H1 (cell line): ENCODE measurements at regions not wholly inside any gene's neighbourhood (a gene's known extent, or its start where the extent isn't known, plus 50 kb on each side); places are given as distances from the start of the nearest gene placed in this dataset.

ENCODE experiments used
- CTCF ChIA-PET: fragments of 300-600 bp; sonication (Branson Sonifier 250); formaldehyde crosslinking; loops from one replicate; lab custom pipeline; 2021; ENCODE audit not compliant: partially characterized antibody; lab: Charles Lee
- POLR2A ChIA-PET: fragments of 300-600 bp; sonication (Branson Sonifier 250); formaldehyde crosslinking; loops from one replicate; lab custom pipeline; 2021; ENCODE audit warnings: inconsistent platforms; ENCODE audit not compliant: partially characterized antibody; lab: Charles Lee
- DNase-seq, 2 experiments: peaks; one replicate each; pipeline versions ENCODE4 v3.0.0 to v3.0.0-alpha.2; 2010 to 2022; ENCODE audit warnings: low spot score in 2 of 2, low read depth in 1 of 2, mixed read lengths in 1 of 2
- FAIRE-seq: peaks from 2 replicates; lab custom pipeline; 2011; peaks lifted over from hg19 to GRCh38; lab: Jason Lieb, UNC
- H2AFZ ChIP-seq: 2 replicates; pipeline ENCODE4 v1.8.1; 2012; ENCODE audit warnings: low read length, inconsistent platforms
- H2AK5ac ChIP-seq: 2 replicates; pipeline ENCODE4 v1.6.1; 2013; ENCODE audit warnings: low read depth, low read length
- H2BK120ac ChIP-seq: replicated peaks from 2 replicates; pipeline ENCODE3; 2013; ENCODE audit warnings: low read depth, low read length, inconsistent platforms
- H2BK12ac ChIP-seq: 2 replicates; pipeline ENCODE4 v1.6.1; 2013; ENCODE audit warnings: low read depth, low read length
- H2BK15ac ChIP-seq: 2 replicates; pipeline ENCODE4 v1.6.1; 2013; ENCODE audit warnings: low read length
- H2BK20ac ChIP-seq: 2 replicates; pipeline ENCODE4 v1.6.1; 2013; ENCODE audit warnings: low read length
- H2BK5ac ChIP-seq: 2 replicates; pipeline ENCODE4 v1.6.1; 2013; ENCODE audit warnings: low read depth, low read length
- H3K14ac ChIP-seq: 2 replicates; pipeline ENCODE4 v1.6.1; 2013; ENCODE audit warnings: inconsistent platforms; ENCODE audit not compliant: insufficient read length
- H3K18ac ChIP-seq: 2 replicates; pipeline ENCODE4 v1.6.1; 2013; ENCODE audit warnings: low read length; ENCODE audit errors: extremely low read depth
- H3K23ac ChIP-seq: 2 replicates; pipeline ENCODE4 v1.6.1; 2013; ENCODE audit warnings: inconsistent platforms; ENCODE audit not compliant: insufficient read length
- H3K23me2 ChIP-seq: 2 replicates; pipeline ENCODE4 v1.6.1; 2013; ENCODE audit warnings: low read depth, low read length
- H3K27ac ChIP-seq: 2 replicates; pipeline ENCODE4 v1.6.1; 2011; ENCODE audit warnings: low read depth, low read length, inconsistent platforms
- H3K27me3 ChIP-seq, 4 experiments: replicated peaks in 1 of 4; 1 replicate in 1 of 4; 2 replicates in 3 of 4; pipeline versions ENCODE4 v1.6.1 to v1.8.1; 2011 to 2013; ENCODE audit warnings: low read length in 3 of 4, mild to moderate bottlenecking in 3 of 4, inconsistent platforms in 2 of 4, mixed read lengths in 2 of 4, moderate library complexity in 1 of 4; ENCODE audit not compliant: control insufficient read depth in 3 of 4, insufficient read depth in 3 of 4; ENCODE audit errors: extremely low read depth in 1 of 4
- H3K36me3 ChIP-seq, 4 experiments: 2 replicates each; pipeline versions ENCODE4 v1.6.1 to v1.8.1; 2011 to 2013; ENCODE audit warnings: mild to moderate bottlenecking in 4 of 4, low read length in 3 of 4, moderate library complexity in 2 of 4, control low read depth in 1 of 4, inconsistent platforms in 1 of 4; ENCODE audit not compliant: insufficient read depth in 4 of 4, control insufficient read depth in 2 of 4
- H3K4ac ChIP-seq: replicated peaks from 2 replicates; pipeline ENCODE3; 2013; ENCODE audit warnings: low read length, low read depth, mixed read lengths, inconsistent platforms; ENCODE audit not compliant: insufficient read length
- H3K4me1 ChIP-seq, 4 experiments: replicated peaks in 1 of 4; 1 replicate in 1 of 4; 2 replicates in 3 of 4; pipeline versions ENCODE4 v1.6.1 to v1.8.1; 2011 to 2013; ENCODE audit warnings: low read length in 3 of 4, inconsistent platforms in 2 of 4, mixed read lengths in 1 of 4; ENCODE audit not compliant: insufficient read depth in 4 of 4, control insufficient read depth in 3 of 4
- H3K4me2 ChIP-seq, 2 experiments: 2 replicates each; pipeline versions ENCODE4 v1.6.1 to v1.8.1; 2011 to 2013; ENCODE audit warnings: low read depth in 2 of 2, low read length in 2 of 2, control low read depth in 1 of 2, inconsistent platforms in 1 of 2, mild to moderate bottlenecking in 1 of 2; ENCODE audit not compliant: insufficient read depth in 1 of 2
- H3K4me3 ChIP-seq, 4 experiments: fragments of 200-600, 300-600 bp in 1 of 4; sonication (generic), shearing (Covaris generic), sonication (Bioruptor Twin) in 1 of 4; 2 replicates each; pipeline versions ENCODE4 v1.5.1 to v1.8.1; 2011 to 2016; ENCODE audit warnings: low read length in 4 of 4, low read depth in 3 of 4, control low read depth in 2 of 4, inconsistent platforms in 2 of 4, mild to moderate bottlenecking in 2 of 4, mixed read lengths in 1 of 4, moderate library complexity in 1 of 4; ENCODE audit not compliant: insufficient read depth in 2 of 4; ENCODE audit errors: extremely low read depth in 1 of 4
- H3K56ac ChIP-seq: replicated peaks from 2 replicates; pipeline ENCODE3; 2013; ENCODE audit warnings: low read depth, mild to moderate bottlenecking, mixed read lengths, low read length, inconsistent platforms; ENCODE audit not compliant: insufficient read length
- H3K79me1 ChIP-seq: 2 replicates; pipeline ENCODE4 v1.6.1; 2013; ENCODE audit warnings: low read depth, low read length, control low read depth
- H3K79me2 ChIP-seq, 2 experiments: 2 replicates each; pipeline versions ENCODE4 v1.6.1 to v1.8.1; 2012 to 2013; ENCODE audit warnings: low read length in 2 of 2, mild to moderate bottlenecking in 2 of 2, inconsistent platforms in 1 of 2; ENCODE audit not compliant: insufficient read depth in 2 of 2, control insufficient read depth in 1 of 2
- H3K9ac ChIP-seq, 4 experiments: replicated peaks in 1 of 4; 1 replicate in 1 of 4; 2 replicates in 3 of 4; pipeline versions ENCODE4 v1.6.1 to v1.8.1; 2011 to 2013; ENCODE audit warnings: low read depth in 3 of 4, low read length in 3 of 4, control low read depth in 2 of 4, mild to moderate bottlenecking in 2 of 4, moderate library complexity in 2 of 4, inconsistent platforms in 1 of 4; ENCODE audit errors: extremely low read depth in 1 of 4
- H3K9me3 ChIP-seq, 2 experiments: 2 replicates each; pipeline versions ENCODE4 v1.6.1 to v1.8.1; 2012 to 2013; ENCODE audit warnings: mild to moderate bottlenecking in 2 of 2, moderate library complexity in 2 of 2, control low read depth in 1 of 2, inconsistent platforms in 1 of 2, low read depth in 1 of 2, low read length in 1 of 2, mixed read lengths in 1 of 2; ENCODE audit not compliant: insufficient read depth in 2 of 2
- H4K20me1 ChIP-seq, 2 experiments: replicated peaks in 1 of 2; 2 replicates each; pipeline versions ENCODE3 to v1.8.1; 2011 to 2013; ENCODE audit warnings: inconsistent platforms in 2 of 2, low read length in 2 of 2, mild to moderate bottlenecking in 1 of 2; ENCODE audit not compliant: insufficient read depth in 2 of 2, control insufficient read depth in 1 of 2
- H4K5ac ChIP-seq: 2 replicates; pipeline ENCODE4 v1.6.1; 2013; ENCODE audit warnings: low read length, low read depth, mixed read lengths, inconsistent platforms; ENCODE audit not compliant: insufficient read length
- H4K8ac ChIP-seq: 2 replicates; pipeline ENCODE4 v1.8.0; 2013; ENCODE audit warnings: mild to moderate bottlenecking, moderate library complexity, low read length, inconsistent platforms; ENCODE audit not compliant: insufficient read depth; ENCODE audit errors: extremely low read depth
- H4K91ac ChIP-seq: replicated peaks from 2 replicates; pipeline ENCODE3; 2013; ENCODE audit warnings: low read length, mixed read lengths, inconsistent platforms; ENCODE audit not compliant: insufficient read length
- ASH2L ChIP-seq: fragments of 200-600, 300-600 bp; sonication (generic); IDR thresholded peaks from one replicate; pipeline ENCODE4 v1.7.1; 2017; ENCODE audit warnings: low read length
- CBX5 ChIP-seq: fragments of 300-800, 300-1000 bp; sonication (generic); IDR thresholded peaks from 2 replicates; pipeline ENCODE4 v1.7.1; 2016; ENCODE audit warnings: antibody characterized with exemption, low read length, low read depth
- EGR1 ChIP-seq: IDR thresholded peaks from 2 replicates; pipeline ENCODE4 v1.6.1; 2011; ENCODE audit warnings: low read depth, low read length, borderline replicate concordance
- GABPA ChIP-seq: IDR thresholded peaks from 2 replicates; pipeline ENCODE4 v1.6.1; 2011; ENCODE audit warnings: mild to moderate bottlenecking, low read length, moderate library complexity, borderline replicate concordance; ENCODE audit not compliant: insufficient read depth
- GTF2F1 ChIP-seq: IDR thresholded peaks from 2 replicates; pipeline ENCODE4 v1.6.1; 2012; ENCODE audit warnings: low read depth, low read length, improper control_type of control experiment, borderline replicate concordance
- JUN ChIP-seq: IDR thresholded peaks from 2 replicates; pipeline ENCODE4 v1.6.1; 2011; ENCODE audit warnings: low read depth, mild to moderate bottlenecking, improper control_type of control experiment, low read length
- KDM1A ChIP-seq: fragments of 200-600, 300-600 bp; sonication (generic); IDR thresholded peaks from 2 replicates; pipeline ENCODE4 v1.7.1; 2016; ENCODE audit warnings: mild to moderate bottlenecking, low read length, borderline replicate concordance
- MAX ChIP-seq: IDR thresholded peaks from 2 replicates; pipeline ENCODE4 v1.6.1; 2012; ENCODE audit warnings: inconsistent platforms
- NANOG ChIP-seq: IDR thresholded peaks from 2 replicates; pipeline ENCODE4 v1.6.1; 2011; ENCODE audit warnings: low read length, low read depth, mild to moderate bottlenecking, inconsistent platforms; ENCODE audit not compliant: insufficient read depth, poor library complexity, severe bottlenecking
- POLR2A ChIP-seq, 2 experiments: IDR thresholded peaks; 1 replicate in 1 of 2; 2 replicates in 1 of 2; pipeline ENCODE4 v1.6.1; 2011; ENCODE audit warnings: low read depth in 2 of 2, low read length in 2 of 2, mild to moderate bottlenecking in 2 of 2; ENCODE audit errors: control extremely low read depth in 1 of 2
- SIN3A ChIP-seq, 2 experiments: IDR thresholded peaks in 1 of 2; conservative IDR thresholded peaks in 1 of 2; 2 replicates each; pipeline ENCODE4 v1.6.1; 2011 to 2012; ENCODE audit warnings: low read length in 2 of 2, improper control_type of control experiment in 1 of 2, low read depth in 1 of 2, mild to moderate bottlenecking in 1 of 2
- SP4 ChIP-seq: IDR thresholded peaks from 2 replicates; pipeline ENCODE4 v1.6.1; 2012; ENCODE audit warnings: low read length, inconsistent platforms
- SUZ12 ChIP-seq: fragments of 200-600 bp; sonication (generic); IDR thresholded peaks from 2 replicates; pipeline ENCODE4 v1.6.1; 2012; ENCODE audit warnings: mild to moderate bottlenecking, inconsistent platforms, low read length, moderate library complexity, mixed read lengths
- TCF12 ChIP-seq: IDR thresholded peaks from 2 replicates; pipeline ENCODE4 v1.6.1; 2011; ENCODE audit warnings: low read depth, mild to moderate bottlenecking, low read length
- YY1 ChIP-seq: IDR thresholded peaks from 2 replicates; pipeline ENCODE4 v1.6.1; 2011; ENCODE audit warnings: low read depth, mild to moderate bottlenecking, low read length
- ZNF274 ChIP-seq: IDR thresholded peaks from 2 replicates; pipeline ENCODE4 v1.7.0; 2012; ENCODE audit warnings: low read length, borderline replicate concordance; ENCODE audit errors: extremely low read depth
- WGBS, 2 experiments: shearing (Covaris generic) in 1 of 2; methylation state at CpG; one replicate each; pipeline versions ENCODE4 v1.1.6 to v1.1.7; 2013 to 2015; ENCODE audit warnings: low lambda C conversion rate in 2 of 2, mixed read lengths in 2 of 2, inconsistent platforms in 1 of 2, low coverage in 1 of 2, missing lambda C conversion rate in 1 of 2; ENCODE audit not compliant: insufficient replicate concordance in 2 of 2, insufficient coverage in 1 of 2, insufficient read length in 1 of 2; ENCODE audit errors: extremely low coverage in 1 of 2, missing lambda C conversion rate in 1 of 2; 5-methylcytosine and 5-hydroxymethylcytosine counted together

- Histone ChIP-seq H3K36me3 (no peaks in the 10 kb centered on the region), H3K4me1 (no peaks in the 10 kb centered on the region), H3K4me2 (no peak overlapping the region), H3K9ac (no peak overlapping the region), H3K9me3 (no peaks in the 10 kb centered on the region), H4K91ac (no peak overlapping the region), H3K27me3 (no peaks in the 10 kb centered on the region), H2BK12ac (no peak overlapping the region), H3K23ac (no peak overlapping the region), H3K23me2 (no peaks in the 10 kb centered on the region), H4K20me1 (no peaks in the 10 kb centered on the region), H3K4ac (no peak overlapping the region), H4K5ac (no peak overlapping the region), H4K8ac (no peak overlapping the region), H3K18ac (no peak overlapping the region), H3K27ac (no peak overlapping the region), H2AFZ (no peak overlapping the region), H3K79me1 (no peaks in the 10 kb centered on the region), H2AK5ac (no peak overlapping the region), H2BK15ac (no peak overlapping the region), H3K56ac (no peak overlapping the region), H2BK5ac (no peak overlapping the region), H2BK20ac (no peak overlapping the region), H3K14ac (no peak overlapping the region), H2BK120ac (no peak overlapping the region), H3K4me3 (no peak overlapping the region), H3K79me2 (no peaks in the 10 kb centered on the region)
- POLR2A ChIA-PET: no interaction called here
- no peak for DNase-seq
- no peak for FAIRE-seq
- CTCF ChIA-PET: interaction anchor here (1.3 kb wide), 1 partner anchor 249 kb away, joined by 3 read pairs; no protein-coding TSS in a partner anchor
- 96% methylated on average over 1 of the region's 1 CpG; no CpG with 5 or more reads in 1 of the 2 experiments for WGBS, 2 experiments
- TF ChIP-seq GTF2F1 (no peak), SP4 (no peak), POLR2A (IDR thresholded peaks at IDR 0.05; ENCODE audit: control extremely low read depth in 1 of 2, low read depth in 2 of 2, low read length in 2 of 2) (no peak), JUN (no peak), CBX5 (no peak), KDM1A (no peak), ZNF274 (no peak), SUZ12 (no peak), ASH2L (no peak), GABPA (no peak), TCF12 (no peak), MAX (no peak), SIN3A (conservative IDR thresholded peaks at IDR 0.05 in 1 of 2, IDR thresholded peaks at IDR 0.05 in 1 of 2; ENCODE audit: low read depth in 1 of 2, low read length in 2 of 2) (no peak), YY1 (no peak), EGR1 (no peak), NANOG (no peak)
Measured at GRCh38 chr14:39967885-39968284, 535.7 kb upstream of the FBXO33 start.
